OCI-LY7 (cell line): ENCODE measurements at regions not wholly inside any gene's neighbourhood (a gene's known extent, or its start where the extent isn't known, plus 50 kb on each side); places are given as distances from the start of the nearest gene placed in this dataset.

Experiments
- CTCF ChIP-seq: fragments of 200-600 bp; sonication (generic); conservative IDR thresholded peaks from 2 replicates; pipeline ENCODE4 v1.5.1; 2014; ENCODE audit warnings: mild to moderate bottlenecking, antibody characterized with exemption, low read length, moderate library complexity, mixed read lengths
- EZH2phosphoT487 ChIP-seq: fragments of 200-600 bp; sonication (generic); IDR thresholded peaks from 2 replicates; pipeline ENCODE4 v1.6.1; 2018; ENCODE audit warnings: low read depth, borderline replicate concordance, mild to moderate bottlenecking, mixed run types, antibody characterized with exemption, low read length, moderate library complexity, mixed read lengths

GRCh38 chr1:69081668-69082067 is 486.1 kb upstream of the LRRC7 start:
- TF ChIP-seq CTCF (no peak), EZH2phosphoT487 (no peak)
